LNCaP clone FGC (cell line): ENCODE measurements at regions not wholly inside any gene's neighbourhood (a gene's known extent, or its start where the extent isn't known, plus 50 kb on each side); places are given as distances from the start of the nearest gene placed in this dataset.

Experiments used
- DNase-seq: peaks from one replicate; pipeline ENCODE4 v3.0.0-alpha.2; 2011; ENCODE audit warnings: low read depth
- H3K4me3 ChIP-seq: 2 replicates; pipeline ENCODE4 v1.5.1; 2011; ENCODE audit warnings: mild to moderate bottlenecking, low read depth, low read length, control low read depth
- TF ChIP-seq, protein P1 (sequence below): IDR thresholded peaks from 2 replicates; pipeline ENCODE4 v1.5.1; 2012; ENCODE audit warnings: mild to moderate bottlenecking; ENCODE audit not compliant: control insufficient read depth, insufficient read depth; ENCODE audit errors: extremely low read depth

- TF ChIP-seq, protein P1, sequence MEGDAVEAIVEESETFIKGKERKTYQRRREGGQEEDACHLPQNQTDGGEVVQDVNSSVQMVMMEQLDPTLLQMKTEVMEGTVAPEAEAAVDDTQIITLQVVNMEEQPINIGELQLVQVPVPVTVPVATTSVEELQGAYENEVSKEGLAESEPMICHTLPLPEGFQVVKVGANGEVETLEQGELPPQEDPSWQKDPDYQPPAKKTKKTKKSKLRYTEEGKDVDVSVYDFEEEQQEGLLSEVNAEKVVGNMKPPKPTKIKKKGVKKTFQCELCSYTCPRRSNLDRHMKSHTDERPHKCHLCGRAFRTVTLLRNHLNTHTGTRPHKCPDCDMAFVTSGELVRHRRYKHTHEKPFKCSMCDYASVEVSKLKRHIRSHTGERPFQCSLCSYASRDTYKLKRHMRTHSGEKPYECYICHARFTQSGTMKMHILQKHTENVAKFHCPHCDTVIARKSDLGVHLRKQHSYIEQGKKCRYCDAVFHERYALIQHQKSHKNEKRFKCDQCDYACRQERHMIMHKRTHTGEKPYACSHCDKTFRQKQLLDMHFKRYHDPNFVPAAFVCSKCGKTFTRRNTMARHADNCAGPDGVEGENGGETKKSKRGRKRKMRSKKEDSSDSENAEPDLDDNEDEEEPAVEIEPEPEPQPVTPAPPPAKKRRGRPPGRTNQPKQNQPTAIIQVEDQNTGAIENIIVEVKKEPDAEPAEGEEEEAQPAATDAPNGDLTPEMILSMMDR, result no peak
- no peak for DNase-seq
- H3K4me3 ChIP-seq, result no peak overlapping the region
Observed at GRCh38 chr14:43019826-43020225, 1413.2 kb downstream of the LRFN5 start.

- TF ChIP-seq, protein P1, result no peak
- DNase-seq, result no peak
- no peak overlapping the region for H3K4me3 ChIP-seq
Observed at GRCh38 chr14:43014338-43014737, 1407.7 kb downstream of the LRFN5 start.

- no peak for DNase-seq
- TF ChIP-seq, protein P1, result no peak
- H3K4me3 ChIP-seq, result no peak overlapping the region
Observed at GRCh38 chr14:43012817-43013216, 1406.1 kb downstream of the LRFN5 start.

DNA sequence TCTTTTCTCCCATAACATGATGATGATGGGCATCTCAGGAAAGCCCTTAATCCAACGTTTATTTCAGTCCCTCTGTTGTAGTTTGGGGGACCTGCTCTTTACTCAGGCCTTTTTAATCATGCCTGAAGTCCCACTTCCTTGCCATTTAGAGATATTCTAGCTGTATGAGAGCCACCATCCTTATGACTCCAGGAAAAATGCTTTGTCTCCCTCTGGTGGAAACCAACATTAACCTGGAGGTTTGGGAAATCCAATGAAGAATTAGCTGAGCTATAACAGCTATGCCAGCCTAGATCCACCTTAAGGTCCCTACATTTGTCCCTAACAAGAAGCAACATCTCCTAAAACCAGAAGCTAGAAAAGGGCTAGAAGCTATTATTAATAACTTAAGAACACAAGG lies 1399.1 kb downstream of the LRFN5 start:
- TF ChIP-seq, protein P1, result peak; percentile 41
- DNase-seq, result no peak
- no peak overlapping the region for H3K4me3 ChIP-seq

GRCh38 chr14:43003845-43004244 lies 1397.2 kb downstream of the LRFN5 start:
- TF ChIP-seq, protein P1, result no peak
- DNase-seq, result no peak
- no peak overlapping the region for H3K4me3 ChIP-seq

DNA sequence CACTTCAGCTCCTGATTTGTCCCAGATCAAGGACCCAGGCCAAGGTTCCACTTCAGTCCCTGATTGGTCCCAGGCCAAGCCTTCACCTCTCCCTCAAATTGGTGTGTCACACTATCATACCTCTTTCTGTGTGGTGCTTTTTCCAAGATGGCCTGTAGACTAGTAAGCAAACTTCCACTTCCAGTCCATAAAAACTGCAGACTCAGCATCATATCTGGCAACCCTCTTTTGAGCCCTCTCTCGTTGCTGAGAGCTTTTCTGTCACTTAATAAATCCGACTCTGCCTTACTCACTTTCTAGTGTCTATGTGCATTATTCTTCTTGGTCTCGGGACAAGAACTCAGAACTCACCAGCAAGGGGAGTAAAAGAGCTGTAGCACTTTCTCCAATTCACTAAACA lies 1395.1 kb downstream of the LRFN5 start:
- TF ChIP-seq, protein P1, result no peak
- H3K4me3 ChIP-seq, result no peak overlapping the region
- no peak for DNase-seq

DNA sequence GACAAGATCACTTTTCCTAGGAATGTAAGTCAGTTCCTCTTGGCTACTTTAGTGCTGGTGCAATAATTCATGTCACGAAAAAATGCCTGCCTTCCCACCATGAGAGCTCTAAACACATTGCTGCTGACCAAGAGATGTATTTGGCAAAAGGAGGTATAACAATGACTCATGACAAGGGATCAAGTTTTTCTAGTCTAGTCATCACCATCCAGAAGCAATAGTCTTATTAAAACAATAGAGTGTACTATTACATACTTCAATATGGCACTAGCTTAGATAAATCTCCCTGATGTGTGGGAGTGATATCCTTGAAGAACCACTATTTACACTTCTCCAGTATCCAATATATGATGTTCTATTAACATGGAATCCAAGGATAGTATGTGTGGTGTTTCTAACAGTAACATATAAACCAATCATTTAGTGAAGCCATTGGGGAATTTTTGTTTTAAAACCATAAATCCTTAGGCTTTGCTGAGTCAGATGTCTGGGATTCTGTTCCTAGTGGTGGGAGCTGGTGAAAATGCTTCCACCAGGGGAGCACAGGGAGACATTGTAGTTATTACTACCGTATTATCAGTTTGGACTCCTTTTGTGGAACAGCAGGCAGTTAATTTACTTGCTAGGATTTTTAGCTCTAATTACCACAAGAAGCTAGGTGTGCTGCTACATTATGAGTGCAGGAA lies 1387.5 kb downstream of the LRFN5 start:
- DNase-seq, result no peak
- TF ChIP-seq, protein P1, result no peak
- H3K4me3 ChIP-seq, result no peak overlapping the region
